ENCODE measurements at regions not wholly inside any gene's neighbourhood (a gene's known extent, or its start where the extent isn't known, plus 50 kb on each side); places are given as distances from the start of the nearest gene placed in this dataset.

DNA sequence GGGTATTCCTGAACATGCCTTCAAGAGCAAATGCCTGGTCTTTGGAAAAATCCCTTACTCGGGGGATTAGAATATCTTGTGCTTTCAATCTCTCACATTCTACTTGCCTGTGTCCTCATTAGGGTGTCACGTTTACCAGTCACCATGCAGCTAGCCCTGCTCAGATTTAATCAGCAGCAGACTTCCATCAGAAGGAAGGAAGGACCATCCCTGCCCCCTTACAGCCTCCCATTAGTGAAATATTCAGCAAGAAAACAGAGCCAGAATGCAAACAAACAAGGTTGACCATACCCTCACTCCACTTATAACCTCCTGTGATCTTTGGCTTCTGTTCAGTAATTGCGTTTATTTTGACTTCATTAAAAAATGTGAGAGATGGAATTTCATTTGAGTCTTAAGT, 208.6 kb downstream of the CXCL12 start:
- TF ChIP-seq, protein P1, sequence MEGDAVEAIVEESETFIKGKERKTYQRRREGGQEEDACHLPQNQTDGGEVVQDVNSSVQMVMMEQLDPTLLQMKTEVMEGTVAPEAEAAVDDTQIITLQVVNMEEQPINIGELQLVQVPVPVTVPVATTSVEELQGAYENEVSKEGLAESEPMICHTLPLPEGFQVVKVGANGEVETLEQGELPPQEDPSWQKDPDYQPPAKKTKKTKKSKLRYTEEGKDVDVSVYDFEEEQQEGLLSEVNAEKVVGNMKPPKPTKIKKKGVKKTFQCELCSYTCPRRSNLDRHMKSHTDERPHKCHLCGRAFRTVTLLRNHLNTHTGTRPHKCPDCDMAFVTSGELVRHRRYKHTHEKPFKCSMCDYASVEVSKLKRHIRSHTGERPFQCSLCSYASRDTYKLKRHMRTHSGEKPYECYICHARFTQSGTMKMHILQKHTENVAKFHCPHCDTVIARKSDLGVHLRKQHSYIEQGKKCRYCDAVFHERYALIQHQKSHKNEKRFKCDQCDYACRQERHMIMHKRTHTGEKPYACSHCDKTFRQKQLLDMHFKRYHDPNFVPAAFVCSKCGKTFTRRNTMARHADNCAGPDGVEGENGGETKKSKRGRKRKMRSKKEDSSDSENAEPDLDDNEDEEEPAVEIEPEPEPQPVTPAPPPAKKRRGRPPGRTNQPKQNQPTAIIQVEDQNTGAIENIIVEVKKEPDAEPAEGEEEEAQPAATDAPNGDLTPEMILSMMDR (IDR thresholded peaks at IDR 0.05; ENCODE audit: control extremely low read depth in 1 of 3, insufficient read depth in 1 of 3, low read depth in 1 of 3, low read length in 3 of 3), result no peak
- no peak for TF ChIP-seq SP4 (IDR thresholded peaks at IDR 0.05; ENCODE audit: low read length)
- TF ChIP-seq CHD2 (IDR thresholded peaks at IDR 0.05; ENCODE audit: low read length), result no peak
- no peak for TF ChIP-seq SIN3A (conservative IDR thresholded peaks at IDR 0.05 in 1 of 2, IDR thresholded peaks at IDR 0.05 in 1 of 2; ENCODE audit: low read depth in 1 of 2, low read length in 2 of 2)
- no peak for TF ChIP-seq RFX5 (IDR thresholded peaks at IDR 0.05; ENCODE audit: borderline replicate concordance, low read depth, low read length)

Measured in H1 (cell line).